ENCODE measurements at regions not wholly inside any gene's neighbourhood (a gene's known extent, or its start where the extent isn't known, plus 50 kb on each side); places are given as distances from the start of the nearest gene placed in this dataset.

GRCh38 chr2:39499336-39499735 lies 62.3 kb upstream of the MAP4K3 start:
- no peak for TF ChIP-seq EZH2 (IDR thresholded peaks at IDR 0.05; ENCODE audit: low read depth)
- TF ChIP-seq, protein P1, sequence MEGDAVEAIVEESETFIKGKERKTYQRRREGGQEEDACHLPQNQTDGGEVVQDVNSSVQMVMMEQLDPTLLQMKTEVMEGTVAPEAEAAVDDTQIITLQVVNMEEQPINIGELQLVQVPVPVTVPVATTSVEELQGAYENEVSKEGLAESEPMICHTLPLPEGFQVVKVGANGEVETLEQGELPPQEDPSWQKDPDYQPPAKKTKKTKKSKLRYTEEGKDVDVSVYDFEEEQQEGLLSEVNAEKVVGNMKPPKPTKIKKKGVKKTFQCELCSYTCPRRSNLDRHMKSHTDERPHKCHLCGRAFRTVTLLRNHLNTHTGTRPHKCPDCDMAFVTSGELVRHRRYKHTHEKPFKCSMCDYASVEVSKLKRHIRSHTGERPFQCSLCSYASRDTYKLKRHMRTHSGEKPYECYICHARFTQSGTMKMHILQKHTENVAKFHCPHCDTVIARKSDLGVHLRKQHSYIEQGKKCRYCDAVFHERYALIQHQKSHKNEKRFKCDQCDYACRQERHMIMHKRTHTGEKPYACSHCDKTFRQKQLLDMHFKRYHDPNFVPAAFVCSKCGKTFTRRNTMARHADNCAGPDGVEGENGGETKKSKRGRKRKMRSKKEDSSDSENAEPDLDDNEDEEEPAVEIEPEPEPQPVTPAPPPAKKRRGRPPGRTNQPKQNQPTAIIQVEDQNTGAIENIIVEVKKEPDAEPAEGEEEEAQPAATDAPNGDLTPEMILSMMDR (conservative IDR thresholded peaks at IDR 0.05), result no peak
